GM12873 (cell line): ENCODE measurements at regions not wholly inside any gene's neighbourhood (a gene's known extent, or its start where the extent isn't known, plus 50 kb on each side); places are given as distances from the start of the nearest gene placed in this dataset.

Source experiments
- TF ChIP-seq, protein P1 (sequence below): IDR thresholded peaks from 2 replicates; pipeline ENCODE4 v1.5.1; 2012; ENCODE audit warnings: low read depth, mild to moderate bottlenecking, moderate library complexity, low read length, control low read depth; ENCODE audit not compliant: insufficient read depth; ENCODE audit errors: missing control alignments

GRCh38 chr3:176097027-176097426 lies 1100.3 kb downstream of the TBL1XR1 start:
- TF ChIP-seq, protein P1, sequence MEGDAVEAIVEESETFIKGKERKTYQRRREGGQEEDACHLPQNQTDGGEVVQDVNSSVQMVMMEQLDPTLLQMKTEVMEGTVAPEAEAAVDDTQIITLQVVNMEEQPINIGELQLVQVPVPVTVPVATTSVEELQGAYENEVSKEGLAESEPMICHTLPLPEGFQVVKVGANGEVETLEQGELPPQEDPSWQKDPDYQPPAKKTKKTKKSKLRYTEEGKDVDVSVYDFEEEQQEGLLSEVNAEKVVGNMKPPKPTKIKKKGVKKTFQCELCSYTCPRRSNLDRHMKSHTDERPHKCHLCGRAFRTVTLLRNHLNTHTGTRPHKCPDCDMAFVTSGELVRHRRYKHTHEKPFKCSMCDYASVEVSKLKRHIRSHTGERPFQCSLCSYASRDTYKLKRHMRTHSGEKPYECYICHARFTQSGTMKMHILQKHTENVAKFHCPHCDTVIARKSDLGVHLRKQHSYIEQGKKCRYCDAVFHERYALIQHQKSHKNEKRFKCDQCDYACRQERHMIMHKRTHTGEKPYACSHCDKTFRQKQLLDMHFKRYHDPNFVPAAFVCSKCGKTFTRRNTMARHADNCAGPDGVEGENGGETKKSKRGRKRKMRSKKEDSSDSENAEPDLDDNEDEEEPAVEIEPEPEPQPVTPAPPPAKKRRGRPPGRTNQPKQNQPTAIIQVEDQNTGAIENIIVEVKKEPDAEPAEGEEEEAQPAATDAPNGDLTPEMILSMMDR, result no peak

DNA sequence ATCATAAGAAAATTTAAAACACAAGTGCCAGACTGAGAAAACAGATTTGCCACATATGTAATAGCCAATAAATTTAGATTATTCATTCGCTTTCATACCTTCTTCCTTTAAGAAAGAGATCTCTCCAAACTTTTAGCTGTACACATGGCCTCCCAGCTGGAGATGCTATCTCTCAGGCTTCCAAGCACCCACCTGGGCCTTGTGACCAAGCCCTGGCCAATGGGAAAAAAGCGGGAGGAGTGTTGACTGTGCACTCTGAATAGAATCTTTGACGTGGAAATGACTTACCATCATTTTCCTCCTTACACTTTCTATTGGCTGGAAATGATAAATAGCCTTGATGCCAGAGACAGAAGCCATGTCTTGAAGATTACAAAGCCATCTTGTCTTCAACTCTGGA lies 1106.6 kb downstream of the TBL1XR1 start:
- TF ChIP-seq, protein P1, result no peak

- TF ChIP-seq, protein P1, result no peak
These were observed 1108.3 kb downstream of the TBL1XR1 start for GRCh38 chr3:176088962-176089383.

GRCh38 chr3:176087066-176087697 lies 1110.1 kb downstream of the TBL1XR1 start:
- TF ChIP-seq, protein P1, result no peak

DNA sequence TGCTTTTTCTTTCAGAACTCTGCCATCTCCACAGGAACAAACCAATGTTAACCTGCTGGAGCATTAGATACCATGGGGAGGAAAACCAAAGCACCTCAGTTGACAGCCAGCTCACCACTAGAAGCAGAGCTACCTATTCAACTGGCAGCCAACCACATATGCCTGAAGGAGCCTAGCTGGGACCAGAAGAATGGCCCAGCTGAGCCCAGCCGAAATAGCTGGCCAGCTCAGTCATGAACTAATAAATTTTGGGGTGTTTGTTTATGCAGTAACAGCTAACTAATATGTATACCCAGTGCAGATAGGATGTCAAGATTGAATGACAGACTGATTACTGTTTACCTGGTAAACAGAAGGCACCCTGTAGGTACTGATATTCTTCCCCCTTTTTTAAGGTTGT lies 1117.5 kb downstream of the TBL1XR1 start:
- TF ChIP-seq, protein P1, result no peak

DNA sequence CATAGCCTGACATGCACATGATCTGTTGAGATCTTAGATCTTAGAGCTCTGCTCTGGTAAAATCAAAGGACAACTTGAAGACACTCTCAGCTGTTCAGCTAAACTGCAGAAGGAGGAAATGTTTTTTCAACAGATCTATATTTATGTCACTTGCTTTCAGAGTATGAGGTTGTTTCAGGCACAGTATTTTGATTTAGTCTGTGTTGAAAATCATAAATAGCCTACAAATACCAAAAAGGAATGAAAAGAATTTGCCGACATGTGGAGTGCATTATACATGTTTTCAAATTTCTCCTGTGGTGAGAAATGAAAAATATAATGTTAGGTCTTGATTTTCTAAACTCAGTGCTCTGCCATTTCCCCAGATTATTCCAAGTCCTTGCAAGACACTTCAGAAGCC lies 1118.4 kb downstream of the TBL1XR1 start:
- TF ChIP-seq, protein P1, result no peak

GRCh38 chr3:176075491-176075890 lies 1121.8 kb downstream of the TBL1XR1 start:
- TF ChIP-seq, protein P1, result no peak

GRCh38 chr3:176075046-176075445 lies 1122.2 kb downstream of the TBL1XR1 start:
- TF ChIP-seq, protein P1, result no peak
